22Rv1 (cell line): ENCODE measurements at regions not wholly inside any gene's neighbourhood (a gene's known extent, or its start where the extent isn't known, plus 50 kb on each side); places are given as distances from the start of the nearest gene placed in this dataset.

ENCODE experiments used
- ZFX ChIP-seq: fragments of 450-650 bp; IDR thresholded peaks from 2 replicates; pipeline ENCODE4 v1.6.1; 2017; ENCODE audit warnings: antibody characterized with exemption, borderline replicate concordance
- TF ChIP-seq, protein P1 (sequence below): fragments of 450-650 bp; IDR thresholded peaks from 2 replicates; pipeline ENCODE4 v1.5.1; 2017; ENCODE audit warnings: mild to moderate bottlenecking

GRCh38 chr18:55163550-55163949, 204.3 kb upstream of the CCDC68 start:
- TF ChIP-seq, protein P1, sequence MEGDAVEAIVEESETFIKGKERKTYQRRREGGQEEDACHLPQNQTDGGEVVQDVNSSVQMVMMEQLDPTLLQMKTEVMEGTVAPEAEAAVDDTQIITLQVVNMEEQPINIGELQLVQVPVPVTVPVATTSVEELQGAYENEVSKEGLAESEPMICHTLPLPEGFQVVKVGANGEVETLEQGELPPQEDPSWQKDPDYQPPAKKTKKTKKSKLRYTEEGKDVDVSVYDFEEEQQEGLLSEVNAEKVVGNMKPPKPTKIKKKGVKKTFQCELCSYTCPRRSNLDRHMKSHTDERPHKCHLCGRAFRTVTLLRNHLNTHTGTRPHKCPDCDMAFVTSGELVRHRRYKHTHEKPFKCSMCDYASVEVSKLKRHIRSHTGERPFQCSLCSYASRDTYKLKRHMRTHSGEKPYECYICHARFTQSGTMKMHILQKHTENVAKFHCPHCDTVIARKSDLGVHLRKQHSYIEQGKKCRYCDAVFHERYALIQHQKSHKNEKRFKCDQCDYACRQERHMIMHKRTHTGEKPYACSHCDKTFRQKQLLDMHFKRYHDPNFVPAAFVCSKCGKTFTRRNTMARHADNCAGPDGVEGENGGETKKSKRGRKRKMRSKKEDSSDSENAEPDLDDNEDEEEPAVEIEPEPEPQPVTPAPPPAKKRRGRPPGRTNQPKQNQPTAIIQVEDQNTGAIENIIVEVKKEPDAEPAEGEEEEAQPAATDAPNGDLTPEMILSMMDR = no peak
- TF ChIP-seq ZFX = no peak
